ENCODE measurements at regions not wholly inside any gene's neighbourhood (a gene's known extent, or its start where the extent isn't known, plus 50 kb on each side); places are given as distances from the start of the nearest gene placed in this dataset.

GRCh38 chrX:9339603-9340491 is 125.0 kb upstream of the TBL1X start:
- dilution Hi-C loops (cut with MboI; ENCODE audit: extremely low pct_ligation_motif_present, low sequenced_read_pairs), result no loop called here

DNA sequence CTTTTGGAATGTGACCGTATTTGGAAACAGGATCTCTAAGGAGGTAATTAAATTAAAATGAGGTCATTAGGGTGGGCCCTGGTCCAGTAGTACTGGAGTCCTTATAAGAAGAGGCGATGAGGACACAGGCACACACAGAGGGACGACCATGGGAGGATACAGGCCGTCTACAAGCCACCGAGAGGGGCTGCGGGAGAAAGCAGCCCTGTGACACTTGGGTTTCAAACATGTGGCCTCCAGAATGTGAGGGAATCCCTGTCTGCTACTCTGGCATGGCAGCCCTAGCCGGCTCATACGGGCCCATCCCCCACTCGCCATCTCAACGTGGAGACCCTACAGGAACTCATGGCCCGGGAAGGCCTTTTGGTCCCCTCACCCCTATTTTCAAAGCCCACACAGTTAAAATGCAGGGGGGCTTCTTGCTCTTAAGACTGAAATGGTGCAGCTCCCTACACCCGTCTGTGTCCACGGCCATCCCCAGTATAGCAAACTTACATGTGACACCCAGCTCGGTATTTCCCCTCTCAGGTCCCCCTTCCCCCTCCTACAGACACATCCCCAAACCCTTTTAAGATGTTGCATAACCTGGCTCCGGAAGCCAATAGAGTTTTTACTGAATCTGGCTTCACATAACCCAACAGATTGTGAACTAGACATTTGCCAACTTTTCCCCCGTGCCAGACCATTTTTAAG is 124.1 kb upstream of the TBL1X start:
- no peak for FAIRE-seq
- no peaks in the 10 kb centered on the region for H3K9me1 ChIP-seq (ENCODE audit: control insufficient read depth, extremely low read depth, insufficient read depth, low read length)
- dilution Hi-C loops (cut with MboI; ENCODE audit: extremely low pct_ligation_motif_present, low sequenced_read_pairs), result no loop called here
- no peak overlapping the region for H3K9ac ChIP-seq (ENCODE audit: control insufficient read depth, extremely low read depth, insufficient read depth, low read length)
- no peak overlapping the region for H3K4me2 ChIP-seq (ENCODE audit: control insufficient read depth, extremely low read depth, insufficient read depth, low read depth, low read length)
- peaks cover 24% of the 10 kb centered on the region for H3K27me3 ChIP-seq (ENCODE audit: control insufficient read depth, extremely low read depth, insufficient read depth, low read length)
- H4K20me1 ChIP-seq (ENCODE audit: control insufficient read depth, extremely low read depth, insufficient read depth, low read length), result no peaks in the 10 kb centered on the region
- H3K27ac ChIP-seq (ENCODE audit: control insufficient read depth, insufficient read depth, low read length), result no peak overlapping the region
- no peaks in the 10 kb centered on the region for H3K79me2 ChIP-seq (ENCODE audit: control insufficient read depth, insufficient read depth, low read length)
- no peaks in the 10 kb centered on the region for H3K9me3 ChIP-seq (ENCODE audit: control insufficient read depth, low read depth, low read length)
- no peaks in the 10 kb centered on the region for H3K36me3 ChIP-seq (ENCODE audit: control insufficient read depth in 2 of 2, extremely low read depth in 1 of 2, insufficient read depth in 2 of 2, low read length in 2 of 2)
- H2AFZ ChIP-seq (ENCODE audit: control insufficient read depth, low read length), result no peak overlapping the region
- H3K4me3 ChIP-seq (ENCODE audit: control insufficient read depth in 2 of 3, extremely low read depth in 1 of 3, insufficient read depth in 2 of 3, low read depth in 1 of 3, low read length in 3 of 3), result no peak overlapping the region
- TF ChIP-seq, protein P1, sequence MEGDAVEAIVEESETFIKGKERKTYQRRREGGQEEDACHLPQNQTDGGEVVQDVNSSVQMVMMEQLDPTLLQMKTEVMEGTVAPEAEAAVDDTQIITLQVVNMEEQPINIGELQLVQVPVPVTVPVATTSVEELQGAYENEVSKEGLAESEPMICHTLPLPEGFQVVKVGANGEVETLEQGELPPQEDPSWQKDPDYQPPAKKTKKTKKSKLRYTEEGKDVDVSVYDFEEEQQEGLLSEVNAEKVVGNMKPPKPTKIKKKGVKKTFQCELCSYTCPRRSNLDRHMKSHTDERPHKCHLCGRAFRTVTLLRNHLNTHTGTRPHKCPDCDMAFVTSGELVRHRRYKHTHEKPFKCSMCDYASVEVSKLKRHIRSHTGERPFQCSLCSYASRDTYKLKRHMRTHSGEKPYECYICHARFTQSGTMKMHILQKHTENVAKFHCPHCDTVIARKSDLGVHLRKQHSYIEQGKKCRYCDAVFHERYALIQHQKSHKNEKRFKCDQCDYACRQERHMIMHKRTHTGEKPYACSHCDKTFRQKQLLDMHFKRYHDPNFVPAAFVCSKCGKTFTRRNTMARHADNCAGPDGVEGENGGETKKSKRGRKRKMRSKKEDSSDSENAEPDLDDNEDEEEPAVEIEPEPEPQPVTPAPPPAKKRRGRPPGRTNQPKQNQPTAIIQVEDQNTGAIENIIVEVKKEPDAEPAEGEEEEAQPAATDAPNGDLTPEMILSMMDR (optimal IDR thresholded peaks at IDR 0.05 in 1 of 3, IDR thresholded peaks at IDR 0.05 in 1 of 3, conservative IDR thresholded peaks at IDR 0.05 in 1 of 3; ENCODE audit: extremely low read depth in 1 of 3, insufficient read depth in 2 of 3, low read length in 3 of 3), result no peak
- no peak for TF ChIP-seq EZH2 (IDR thresholded peaks at IDR 0.05; ENCODE audit: low read length)
- H3K4me1 ChIP-seq (ENCODE audit: control insufficient read depth, extremely low read depth, insufficient read depth, low read length), result no peaks in the 10 kb centered on the region
- DNase-seq (ENCODE audit: low read depth, low spot score), result no peak

More at GRCh38 chrX:9339603-9340491, 125.0 kb upstream of the TBL1X start:
- Histone ChIP-seq H3K79me2 (ENCODE audit: control insufficient read depth, insufficient read depth, low read length) (no peaks in the 10 kb centered on the region), H4K20me1 (ENCODE audit: control insufficient read depth, extremely low read depth, insufficient read depth, low read length) (no peaks in the 10 kb centered on the region), H3K4me1 (ENCODE audit: control insufficient read depth, extremely low read depth, insufficient read depth, low read length) (no peaks in the 10 kb centered on the region), H3K9me3 (ENCODE audit: control insufficient read depth, low read depth, low read length) (no peaks in the 10 kb centered on the region), H3K36me3 (ENCODE audit: control insufficient read depth in 2 of 2, extremely low read depth in 1 of 2, insufficient read depth in 2 of 2, low read length in 2 of 2) (no peaks in the 10 kb centered on the region), H3K4me3 (ENCODE audit: control insufficient read depth in 2 of 3, extremely low read depth in 1 of 3, insufficient read depth in 2 of 3, low read depth in 1 of 3, low read length in 3 of 3) (no peak overlapping the region), H3K27me3 (ENCODE audit: control insufficient read depth, extremely low read depth, insufficient read depth, low read length) (peaks cover 22% of the 10 kb centered on the region), H3K27ac (ENCODE audit: control insufficient read depth, insufficient read depth, low read length) (no peak overlapping the region), H3K9ac (ENCODE audit: control insufficient read depth, extremely low read depth, insufficient read depth, low read length) (no peak overlapping the region), H3K9me1 (ENCODE audit: control insufficient read depth, extremely low read depth, insufficient read depth, low read length) (no peaks in the 10 kb centered on the region), H2AFZ (ENCODE audit: control insufficient read depth, low read length) (no peak overlapping the region), H3K4me2 (ENCODE audit: control insufficient read depth, extremely low read depth, insufficient read depth, low read depth, low read length) (no peak overlapping the region)
- TF ChIP-seq EZH2 (IDR thresholded peaks at IDR 0.05; ENCODE audit: low read length), result no peak
- TF ChIP-seq, protein P1 (optimal IDR thresholded peaks at IDR 0.05 in 1 of 3, IDR thresholded peaks at IDR 0.05 in 1 of 3, conservative IDR thresholded peaks at IDR 0.05 in 1 of 3; ENCODE audit: extremely low read depth in 1 of 3, insufficient read depth in 2 of 3, low read length in 3 of 3), result no peak
- DNase-seq (ENCODE audit: low read depth, low spot score) (no peak), FAIRE-seq (no peak)

Measured in keratinocyte (primary cell).